GM12892 (cell line): ENCODE measurements at regions not wholly inside any gene's neighbourhood (a gene's known extent, or its start where the extent isn't known, plus 50 kb on each side); places are given as distances from the start of the nearest gene placed in this dataset.

Experiments used
- DNase-seq: peaks from one replicate; pipeline ENCODE4 v3.0.0; 2011; ENCODE audit not compliant: insufficient read length
- FAIRE-seq: peaks from 2 replicates; lab custom pipeline; 2011; peaks lifted over from hg19 to GRCh38; lab: Jason Lieb, UNC
- POLR2A ChIP-seq: IDR thresholded peaks from 2 replicates; pipeline ENCODE4 v1.6.1; 2011; ENCODE audit warnings: low read depth, low read length, control low read depth
- POLR2AphosphoS5 ChIP-seq: IDR thresholded peaks from 2 replicates; pipeline ENCODE4 v1.6.1; 2011; ENCODE audit warnings: low read depth, low read length, control low read depth
- TAF1 ChIP-seq: IDR thresholded peaks from 2 replicates; pipeline ENCODE4 v1.6.1; 2011; ENCODE audit warnings: low read depth, mild to moderate bottlenecking, control low read depth, low read length, borderline replicate concordance

GRCh38 chr20:39376788-39377187 is 414.6 kb downstream of the DHX35 start:
- FAIRE-seq (no peak), DNase-seq (no peak)
- TF ChIP-seq TAF1 (no peak), POLR2A (no peak), POLR2AphosphoS5 (no peak)

GRCh38 chr20:39364320-39364719 is 402.2 kb downstream of the DHX35 start:
- TF ChIP-seq TAF1 (no peak), POLR2AphosphoS5 (no peak), POLR2A (no peak)
- no peak for FAIRE-seq

GRCh38 chr20:39359981-39360620 is 398.0 kb downstream of the DHX35 start:
- no peak for TF ChIP-seq TAF1
- TF ChIP-seq POLR2A = no peak
- TF ChIP-seq POLR2AphosphoS5 = no peak
- FAIRE-seq (no peak), DNase-seq (no peak)

More at GRCh38 chr20:39364320-39364719, 402.2 kb downstream of the DHX35 start:
- DNase-seq = no peak

- no peak for FAIRE-seq
- TF ChIP-seq TAF1 = no peak
- TF ChIP-seq POLR2A = no peak
- DNase-seq = no peak
Measured at GRCh38 chr20:39358052-39358451, 395.9 kb downstream of the DHX35 start.

GRCh38 chr20:39356908-39357307 is 394.8 kb downstream of the DHX35 start:
- DNase-seq (no peak), FAIRE-seq (no peak)
- TF ChIP-seq POLR2A (no peak), POLR2AphosphoS5 (no peak), TAF1 (no peak)

GRCh38 chr20:39349240-39349639 is 387.1 kb downstream of the DHX35 start:
- no peak for FAIRE-seq
- no peak for TF ChIP-seq TAF1
- no peak for TF ChIP-seq POLR2AphosphoS5
- no peak for TF ChIP-seq POLR2A
- no peak for DNase-seq

GRCh38 chr20:39347626-39348025 is 385.5 kb downstream of the DHX35 start:
- DNase-seq (no peak), FAIRE-seq (no peak)
- TF ChIP-seq POLR2AphosphoS5 = no peak
- no peak for TF ChIP-seq POLR2A
- no peak for TF ChIP-seq TAF1

- no peak for FAIRE-seq
Measured at GRCh38 chr20:39342463-39342862, 380.3 kb downstream of the DHX35 start.

GRCh38 chr20:39338469-39339376 is 376.6 kb downstream of the DHX35 start:
- FAIRE-seq (no peak), DNase-seq (no peak)
- TF ChIP-seq POLR2A (no peak), POLR2AphosphoS5 (no peak), TAF1 (no peak)

More at GRCh38 chr20:39342463-39342862, 380.3 kb downstream of the DHX35 start:
- DNase-seq = no peak
- TF ChIP-seq POLR2AphosphoS5 = no peak

GRCh38 chr20:39333211-39333610 is 371.1 kb downstream of the DHX35 start:
- FAIRE-seq = no peak
- TF ChIP-seq POLR2AphosphoS5 (no peak), POLR2A (no peak), TAF1 (no peak)
- no peak for DNase-seq

- DNase-seq = no peak
- FAIRE-seq = no peak
- no peak for TF ChIP-seq POLR2A
- no peak for TF ChIP-seq TAF1
- TF ChIP-seq POLR2AphosphoS5 = no peak
Measured at GRCh38 chr20:39328347-39328746, 366.2 kb downstream of the DHX35 start.

- FAIRE-seq (no peak), DNase-seq (no peak)
- TF ChIP-seq POLR2AphosphoS5 = no peak
- no peak for TF ChIP-seq TAF1
- TF ChIP-seq POLR2A = no peak
Measured at GRCh38 chr20:39326050-39326449, 363.9 kb downstream of the DHX35 start.
